GM19043 (cell line): ENCODE measurements at regions not wholly inside any gene's neighbourhood (a gene's known extent, or its start where the extent isn't known, plus 50 kb on each side); places are given as distances from the start of the nearest gene placed in this dataset.

Source experiments
- ATAC-seq: cut with Tn5 transposase; IDR thresholded peaks from one replicate; pipeline ENCODE4 v1.9.1; 2021; ENCODE audit warnings: low read depth; ENCODE audit not compliant: unreplicated experiment

- no peak for ATAC-seq
Observed at GRCh38 chr10:111435871-111436270, 359.0 kb downstream of the ADRA2A start.

- ATAC-seq, result no peak
Observed at GRCh38 chr10:111439034-111439842, 362.4 kb downstream of the ADRA2A start.

GRCh38 chr10:111440501-111440900, 363.7 kb downstream of the ADRA2A start:
- ATAC-seq, result no peak

GRCh38 chr10:111445667-111446066, 368.8 kb downstream of the ADRA2A start:
- ATAC-seq, result no peak

- no peak for ATAC-seq
Observed at GRCh38 chr10:111446966-111447365, 370.1 kb downstream of the ADRA2A start.

GRCh38 chr10:111452153-111452552, 375.3 kb downstream of the ADRA2A start:
- ATAC-seq, result no peak

- no peak for ATAC-seq
Observed at GRCh38 chr10:111455776-111456426, 379.1 kb downstream of the ADRA2A start.

- no peak for ATAC-seq
Observed at GRCh38 chr10:111458256-111458655, 381.4 kb downstream of the ADRA2A start.

GRCh38 chr10:111459967-111460366, 383.1 kb downstream of the ADRA2A start:
- no peak for ATAC-seq

GRCh38 chr10:111472445-111472844, 395.6 kb downstream of the ADRA2A start:
- no peak for ATAC-seq

GRCh38 chr10:111473361-111473760, 396.5 kb downstream of the ADRA2A start:
- no peak for ATAC-seq

GRCh38 chr10:111474786-111475185, 398.0 kb downstream of the ADRA2A start:
- ATAC-seq, result no peak

- no peak for ATAC-seq
Observed at GRCh38 chr10:111475720-111476119, 398.9 kb downstream of the ADRA2A start.

- ATAC-seq, result no peak
Observed at GRCh38 chr10:111478651-111479050, 401.8 kb downstream of the ADRA2A start.

GRCh38 chr10:111479966-111480365, 403.1 kb downstream of the ADRA2A start:
- no peak for ATAC-seq

GRCh38 chr10:111481261-111481826, 404.5 kb downstream of the ADRA2A start:
- no peak for ATAC-seq

- no peak for ATAC-seq
Observed at GRCh38 chr10:111481866-111482265, 405.0 kb downstream of the ADRA2A start.

GRCh38 chr10:111482621-111483216, 405.9 kb downstream of the ADRA2A start:
- ATAC-seq, result no peak

GRCh38 chr10:111485767-111486166, 408.9 kb downstream of the ADRA2A start:
- no peak for ATAC-seq

GRCh38 chr10:111486346-111486745, 409.5 kb downstream of the ADRA2A start:
- no peak for ATAC-seq

GRCh38 chr10:111488668-111489067, 411.8 kb downstream of the ADRA2A start:
- ATAC-seq, result no peak
